ENCODE measurements at regions not wholly inside any gene's neighbourhood (a gene's known extent, or its start where the extent isn't known, plus 50 kb on each side); places are given as distances from the start of the nearest gene placed in this dataset.
"Not testable (repeated sequence)": the region's sequence is repeated elsewhere in the genome, so short reads cannot be mapped to it uniquely, and the experiment has no call there.

DNA sequence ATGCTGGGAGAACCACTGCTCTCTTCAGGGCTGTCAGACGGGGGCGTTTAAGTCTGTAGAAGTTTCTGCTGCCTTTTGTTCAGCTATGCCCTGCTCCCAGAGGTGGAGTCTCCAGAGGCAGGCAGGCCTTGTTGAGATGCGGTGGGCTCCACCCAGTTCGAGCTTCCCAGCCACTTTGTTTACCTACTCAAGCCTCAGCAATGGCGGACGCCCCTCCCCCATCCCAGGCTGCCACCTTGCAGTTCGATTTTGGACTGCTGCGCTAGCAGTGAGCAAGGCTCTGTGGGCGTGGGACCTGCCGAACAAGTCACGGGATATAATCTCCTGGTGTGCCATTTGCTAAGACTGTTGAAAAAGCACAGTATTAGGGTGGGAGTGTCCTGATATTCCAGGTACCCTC, 1057.9 kb upstream of the LRRTM1 start:
- DNase-seq (ENCODE audit: low spot score) = not testable (repeated sequence)

GRCh38 chr2:81355436-81355835, 1050.9 kb upstream of the LRRTM1 start:
- no peak for DNase-seq (ENCODE audit: low spot score)

- DNase-seq (ENCODE audit: low spot score) = no peak
Observed at GRCh38 chr2:81334046-81334445, 1029.5 kb upstream of the LRRTM1 start.

- DNase-seq (ENCODE audit: low spot score) = no peak
Observed at GRCh38 chr2:81328968-81329367, 1024.4 kb upstream of the LRRTM1 start.

DNA sequence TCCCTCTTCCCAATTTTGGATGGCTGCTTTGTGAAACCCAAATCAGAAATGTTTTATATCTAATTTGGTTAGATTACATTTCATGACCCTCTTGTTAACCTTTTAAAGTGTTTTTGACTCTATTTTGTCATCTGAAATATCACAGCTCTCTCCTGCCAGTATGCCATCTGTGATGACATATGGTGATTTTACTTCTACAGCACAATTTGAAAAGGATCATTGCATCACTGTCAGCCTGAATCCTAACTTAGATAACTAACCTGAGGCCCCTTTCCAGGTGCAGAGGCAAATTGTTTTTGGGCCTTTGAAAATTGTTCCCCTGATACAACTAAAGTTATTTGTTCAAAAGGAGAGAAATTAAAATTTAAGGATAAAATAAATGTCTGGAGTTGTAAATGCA, 1023.4 kb upstream of the LRRTM1 start:
- DNase-seq (ENCODE audit: low spot score) = no peak

- no peak for DNase-seq (ENCODE audit: low spot score)
Observed at GRCh38 chr2:81324046-81324445, 1019.5 kb upstream of the LRRTM1 start.

GRCh38 chr2:81304154-81304830, 999.7 kb upstream of the LRRTM1 start:
- no peak for DNase-seq (ENCODE audit: low spot score)

DNA sequence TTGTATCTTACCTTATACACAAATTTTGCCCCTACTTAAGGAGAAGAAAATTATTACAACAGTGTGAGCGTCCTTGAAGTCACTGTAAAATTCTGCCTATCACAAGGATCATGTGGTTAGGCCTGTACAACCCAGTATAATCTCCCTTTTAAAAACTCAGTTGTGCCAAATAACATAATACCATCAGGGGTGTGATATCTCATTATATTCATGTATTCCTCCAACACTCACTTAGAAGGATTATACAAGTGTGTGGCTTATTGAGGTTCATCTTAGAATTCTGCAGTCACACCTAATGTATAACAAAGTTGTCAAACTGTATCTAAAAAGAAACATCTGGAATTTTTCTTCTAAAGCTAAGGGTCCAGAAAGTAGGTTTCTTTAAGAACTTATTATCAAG, 998.8 kb upstream of the LRRTM1 start:
- DNase-seq (ENCODE audit: low spot score) = no peak

- no peak for DNase-seq (ENCODE audit: low spot score)
Observed at GRCh38 chr2:81299841-81300240, 995.3 kb upstream of the LRRTM1 start.

GRCh38 chr2:81290846-81291245, 986.3 kb upstream of the LRRTM1 start:
- DNase-seq (ENCODE audit: low spot score) = no peak

- DNase-seq (ENCODE audit: low spot score) = no peak
Observed at GRCh38 chr2:81283081-81283480, 978.5 kb upstream of the LRRTM1 start.

- DNase-seq (ENCODE audit: low spot score) = no peak
Observed at GRCh38 chr2:81282151-81282769, 977.7 kb upstream of the LRRTM1 start.

GRCh38 chr2:81276595-81276994, 972.0 kb upstream of the LRRTM1 start:
- DNase-seq (ENCODE audit: low spot score) = no peak

DNA sequence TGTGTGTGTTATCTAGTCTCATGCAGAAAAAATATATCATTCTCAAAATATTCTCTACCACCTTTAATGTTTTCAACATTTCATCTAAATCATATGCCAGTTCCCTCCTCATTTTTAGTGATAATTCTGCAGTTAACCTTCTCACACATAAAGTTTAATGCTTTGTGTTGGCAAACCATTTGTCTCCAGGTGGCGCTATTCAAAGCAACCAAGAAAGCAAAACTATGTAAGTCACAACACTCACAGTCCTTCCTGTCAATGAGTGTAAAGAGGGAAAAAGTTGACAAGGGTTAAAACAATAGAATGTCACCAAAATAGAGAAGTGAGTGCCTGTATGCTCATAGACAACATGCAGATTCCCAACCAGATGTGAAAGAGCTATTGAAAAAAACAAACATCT, 961.6 kb upstream of the LRRTM1 start:
- no peak for DNase-seq (ENCODE audit: low spot score)

GRCh38 chr2:81263989-81264388, 959.4 kb upstream of the LRRTM1 start:
- DNase-seq (ENCODE audit: low spot score) = no peak

GRCh38 chr2:81260320-81260719, 955.8 kb upstream of the LRRTM1 start:
- DNase-seq (ENCODE audit: low spot score) = no peak

DNA sequence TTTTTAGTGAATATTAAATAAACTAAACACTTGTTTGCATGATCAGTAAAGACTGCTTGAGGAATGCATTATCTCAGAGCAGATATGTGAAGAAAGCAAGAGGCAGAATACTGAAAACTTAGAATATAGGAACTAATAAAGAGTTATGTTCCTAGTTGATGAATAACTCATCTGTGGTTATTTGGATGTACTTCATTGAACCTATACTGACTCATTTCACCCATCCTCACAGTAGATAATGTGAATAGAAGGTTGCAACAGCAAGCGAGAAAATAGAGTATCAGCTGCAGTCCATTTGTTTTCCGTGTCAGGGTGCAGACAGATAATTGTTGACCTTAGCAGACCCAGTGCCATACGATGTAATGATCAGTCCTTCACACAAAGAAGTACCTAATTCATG, 945.7 kb upstream of the LRRTM1 start:
- DNase-seq (ENCODE audit: low spot score) = no peak

GRCh38 chr2:81249152-81249551, 944.6 kb upstream of the LRRTM1 start:
- no peak for DNase-seq (ENCODE audit: low spot score)

DNA sequence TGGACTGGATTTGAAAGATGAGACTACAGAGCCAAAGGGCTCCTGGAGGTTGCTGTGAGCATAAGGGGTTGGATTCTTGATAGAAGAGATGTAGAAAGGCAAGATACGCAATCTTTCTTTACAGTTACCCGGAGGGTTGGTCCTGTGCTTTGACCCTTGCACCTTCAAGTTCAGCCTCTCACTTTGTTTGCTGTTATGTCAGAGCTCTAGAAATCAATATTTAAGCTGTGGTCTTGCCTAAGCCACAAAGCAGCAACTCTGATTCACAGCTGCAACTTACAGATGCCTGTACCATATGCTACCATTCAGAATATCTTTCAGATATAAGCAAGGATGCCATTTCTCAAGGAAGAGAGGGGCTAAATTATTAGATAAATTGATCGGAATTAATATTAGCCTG, 943.1 kb upstream of the LRRTM1 start:
- DNase-seq (ENCODE audit: low spot score) = no peak

- no peak for DNase-seq (ENCODE audit: low spot score)
Observed at GRCh38 chr2:81242501-81242900, 937.9 kb upstream of the LRRTM1 start.

DNA sequence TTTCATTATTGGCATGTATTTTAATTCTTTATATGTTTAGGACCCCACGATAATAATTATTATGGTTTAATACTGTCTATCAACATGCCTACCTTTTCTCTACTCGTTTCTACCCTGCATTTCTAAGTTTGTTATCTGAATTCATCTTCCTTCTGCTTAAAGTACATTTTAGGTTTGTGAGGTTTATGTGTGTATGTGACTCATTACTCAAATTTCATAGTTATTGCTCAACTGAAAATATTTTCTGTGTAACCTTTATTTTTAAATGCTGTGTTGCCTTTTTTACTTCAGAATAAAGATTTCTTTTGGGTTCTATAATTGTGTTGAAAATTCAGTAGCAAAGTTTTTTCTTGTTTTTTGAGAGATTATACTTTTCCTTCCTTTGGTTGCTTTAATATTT, 933.9 kb upstream of the LRRTM1 start:
- no peak for DNase-seq (ENCODE audit: low spot score)

DNA sequence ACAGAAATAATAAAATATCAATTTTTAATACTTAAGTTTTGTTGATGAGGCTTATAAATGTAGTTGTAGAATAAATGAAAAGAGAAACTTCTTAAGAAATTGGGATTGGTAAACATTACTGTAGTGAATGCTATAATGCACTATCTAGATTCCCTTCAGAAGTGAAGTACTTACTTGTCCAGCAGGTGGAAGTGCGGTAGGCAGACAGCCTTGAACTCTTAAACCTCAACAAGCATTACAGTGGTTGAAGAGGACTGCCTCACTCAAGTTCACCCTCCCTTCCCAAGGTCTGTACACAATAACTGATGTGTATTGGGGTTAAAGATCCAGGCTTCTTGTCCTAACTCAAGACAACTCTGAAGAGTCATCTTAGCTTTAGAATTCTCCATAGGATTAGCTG, 931.0 kb upstream of the LRRTM1 start:
- no peak for DNase-seq (ENCODE audit: low spot score)

- DNase-seq (ENCODE audit: low spot score) = no peak
Observed at GRCh38 chr2:81234711-81235110, 930.2 kb upstream of the LRRTM1 start.

DNA sequence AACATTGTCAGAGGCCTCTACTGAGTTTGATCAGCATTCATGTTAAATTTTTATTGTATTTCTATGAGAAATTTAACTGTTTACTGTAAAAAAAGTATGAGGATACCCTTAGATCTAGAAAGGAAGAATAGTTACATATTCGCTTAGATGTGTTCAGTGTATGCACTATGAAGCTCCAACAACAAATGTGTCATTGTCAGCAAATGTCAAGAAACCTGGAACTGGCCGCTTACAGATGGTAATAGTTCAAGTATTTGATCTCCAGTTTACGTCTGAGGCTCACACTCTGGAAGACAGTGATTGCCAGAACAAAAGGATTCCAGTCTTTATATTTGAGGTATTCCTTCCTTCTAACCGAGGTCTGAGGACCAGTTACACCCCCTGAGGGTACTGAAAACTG, 921.2 kb upstream of the LRRTM1 start:
- DNase-seq (ENCODE audit: low spot score) = no peak

Measured in hematopoietic multipotent progenitor cell treated with erythropoietin and hydrocortisone succinate and interleukin-3 and kit ligand, for 15 days (in vitro differentiated cells).